ENCODE measurements at regions not wholly inside any gene's neighbourhood (a gene's known extent, or its start where the extent isn't known, plus 50 kb on each side); places are given as distances from the start of the nearest gene placed in this dataset.
A peak's percentile ranks its signal among the peaks of the same experiment; 100 is the strongest.
"Not testable (repeated sequence)": the region's sequence is repeated elsewhere in the genome, so short reads cannot be mapped to it uniquely, and the experiment has no call there.

DNA sequence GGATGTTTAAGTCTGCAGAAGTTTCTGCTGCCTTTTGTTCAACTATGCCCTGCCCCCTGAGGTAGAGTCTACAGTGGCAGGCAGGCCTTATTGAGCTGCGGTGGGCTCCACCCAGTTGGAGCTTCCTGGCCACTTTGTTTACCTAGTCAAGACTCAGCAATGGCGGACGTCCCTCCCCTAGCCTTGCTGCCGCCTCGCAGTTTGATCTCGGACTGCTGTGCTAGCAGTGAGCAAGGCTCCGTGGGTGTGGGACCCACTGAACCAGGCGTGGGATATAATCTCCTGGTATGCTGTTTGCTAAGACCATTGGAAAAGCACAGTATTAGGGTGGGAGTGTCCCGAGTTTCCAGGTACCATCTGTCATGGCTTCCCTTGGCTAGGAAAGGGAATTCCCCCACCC, 79.4 kb upstream of the RPS6KA6 start:
- not testable (repeated sequence) for DNase-seq (ENCODE audit: low spot score)

- DNase-seq (ENCODE audit: low spot score): no peak
Measured at GRCh38 chrX:84259868-84260267, 71.9 kb upstream of the RPS6KA6 start.

GRCh38 chrX:84258708-84259107, 70.7 kb upstream of the RPS6KA6 start:
- DNase-seq (ENCODE audit: low spot score): no peak

DNA sequence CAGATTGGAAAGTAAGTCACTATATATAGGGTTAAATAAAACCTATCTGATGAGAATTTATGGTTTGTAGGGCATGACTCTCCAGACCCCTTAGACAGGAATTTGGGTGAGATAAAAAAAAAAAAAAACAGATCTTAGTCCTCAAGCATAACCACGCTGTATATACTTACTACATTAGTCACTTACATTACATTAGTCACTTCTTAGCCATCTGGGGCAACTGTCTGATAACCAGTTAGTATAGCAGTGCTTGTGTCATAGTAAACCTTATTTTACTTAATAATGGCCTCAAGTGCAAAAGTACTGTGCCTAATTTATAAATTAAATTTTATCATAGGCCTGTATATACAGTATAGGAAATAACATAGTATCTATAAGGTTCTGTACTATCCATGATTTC, 60.2 kb upstream of the RPS6KA6 start:
- peak; percentile 16 for DNase-seq (ENCODE audit: low spot score)

DNA sequence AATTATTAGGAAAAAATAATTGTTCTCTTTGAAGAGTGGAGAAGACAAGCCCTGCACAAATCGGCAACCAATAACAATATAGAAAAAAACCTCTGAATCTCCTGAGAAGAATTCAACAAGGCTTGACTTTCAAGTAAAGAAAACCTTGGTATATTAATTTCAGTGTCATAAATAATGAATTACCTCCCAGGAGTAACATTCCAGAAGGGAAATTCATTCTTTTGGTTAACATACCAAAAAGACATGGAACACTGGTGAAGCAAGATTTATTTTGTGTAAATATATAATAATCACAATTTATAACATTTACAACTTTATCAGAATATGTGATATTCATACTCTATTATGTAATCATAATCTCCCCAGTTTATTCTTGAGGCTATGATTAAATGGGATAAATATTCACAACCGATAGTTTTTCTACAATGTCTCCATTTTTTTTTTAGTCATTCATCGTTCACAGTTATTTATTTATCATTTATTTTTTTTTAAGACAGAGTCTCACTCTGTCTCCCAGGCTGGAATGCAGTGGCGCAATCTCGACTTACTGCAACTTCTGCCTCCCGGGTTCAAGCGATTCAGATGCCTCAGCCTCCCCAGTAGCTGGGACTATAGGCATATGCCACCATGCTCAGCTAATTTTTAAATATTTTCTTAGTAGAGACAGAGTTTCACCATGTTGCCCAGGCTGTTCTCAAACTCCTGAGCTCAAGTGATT, 53.0 kb upstream of the RPS6KA6 start:
- DNase-seq (ENCODE audit: low spot score): no peak

Measured in AG20443 (cell line).